ENCODE measurements at regions not wholly inside any gene's neighbourhood (a gene's known extent, or its start where the extent isn't known, plus 50 kb on each side); places are given as distances from the start of the nearest gene placed in this dataset.

- no peak for TF ChIP-seq CTCF (IDR thresholded peaks at IDR 0.05)
- no peak for DNase-seq (ENCODE audit: low spot score in 2 of 2)
- no peaks in the 10 kb centered on the region for H3K27me3 ChIP-seq
- no peaks in the 10 kb centered on the region for H3K4me1 ChIP-seq
- no peaks in the 10 kb centered on the region for H3K9me3 ChIP-seq
- no peak overlapping the region for H3K27ac ChIP-seq
- no peaks in the 10 kb centered on the region for H3K36me3 ChIP-seq
- intact Hi-C loops (cut with DNase I), result no loop called here
- H3K4me3 ChIP-seq, result no peak overlapping the region
These were observed 259.8 kb downstream of the FBXO8 start for GRCh38 chr4:174023641-174024040.

- H3K36me3 ChIP-seq, result no peaks in the 10 kb centered on the region
- intact Hi-C loops (cut with DNase I), result no loop called here
- no peak for DNase-seq (ENCODE audit: low spot score in 2 of 2)
These were observed 265.2 kb downstream of the FBXO8 start for GRCh38 chr4:174018236-174018635.

GRCh38 chr4:174016251-174016650 is 267.2 kb downstream of the FBXO8 start:
- no peak for TF ChIP-seq CTCF (IDR thresholded peaks at IDR 0.05)
- Histone ChIP-seq H3K36me3 (no peaks in the 10 kb centered on the region), H3K4me1 (no peaks in the 10 kb centered on the region), H3K27me3 (no peaks in the 10 kb centered on the region), H3K9me3 (no peaks in the 10 kb centered on the region), H3K4me3 (no peak overlapping the region), H3K27ac (no peak overlapping the region)
- DNase-seq (ENCODE audit: low spot score in 2 of 2), result no peak
- intact Hi-C loops (cut with DNase I), result no loop called here

More at GRCh38 chr4:174018236-174018635, 265.2 kb downstream of the FBXO8 start:
- Histone ChIP-seq H3K27ac (no peak overlapping the region), H3K27me3 (no peaks in the 10 kb centered on the region), H3K4me1 (no peaks in the 10 kb centered on the region), H3K4me3 (no peak overlapping the region), H3K9me3 (no peaks in the 10 kb centered on the region)
- TF ChIP-seq CTCF (IDR thresholded peaks at IDR 0.05), result no peak

- intact Hi-C loops (cut with DNase I), result no loop called here
- Histone ChIP-seq H3K9me3 (no peaks in the 10 kb centered on the region), H3K4me3 (no peak overlapping the region), H3K27me3 (no peaks in the 10 kb centered on the region), H3K36me3 (no peaks in the 10 kb centered on the region), H3K4me1 (no peaks in the 10 kb centered on the region), H3K27ac (no peak overlapping the region)
- TF ChIP-seq CTCF (IDR thresholded peaks at IDR 0.05), result no peak
- no peak for DNase-seq (ENCODE audit: low spot score in 2 of 2)
These were observed 270.6 kb downstream of the FBXO8 start for GRCh38 chr4:174012886-174013259.

- no peaks in the 10 kb centered on the region for H3K9me3 ChIP-seq
- intact Hi-C loops (cut with DNase I), result no loop called here
- H3K27ac ChIP-seq, result no peak overlapping the region
- H3K4me3 ChIP-seq, result no peak overlapping the region
- H3K27me3 ChIP-seq, result no peaks in the 10 kb centered on the region
- H3K36me3 ChIP-seq, result no peaks in the 10 kb centered on the region
- TF ChIP-seq CTCF (IDR thresholded peaks at IDR 0.05), result no peak
- no peaks in the 10 kb centered on the region for H3K4me1 ChIP-seq
- no peak for DNase-seq (ENCODE audit: low spot score in 2 of 2)
These were observed 271.2 kb downstream of the FBXO8 start for GRCh38 chr4:174012135-174012885.

- no peak overlapping the region for H3K27ac ChIP-seq
- H3K9me3 ChIP-seq, result no peaks in the 10 kb centered on the region
- H3K4me3 ChIP-seq, result no peak overlapping the region
- no peaks in the 10 kb centered on the region for H3K36me3 ChIP-seq
- intact Hi-C loops (cut with DNase I), result no loop called here
- H3K27me3 ChIP-seq, result no peaks in the 10 kb centered on the region
- no peaks in the 10 kb centered on the region for H3K4me1 ChIP-seq
- no peak for DNase-seq (ENCODE audit: low spot score in 2 of 2)
- TF ChIP-seq CTCF (IDR thresholded peaks at IDR 0.05), result no peak
These were observed 272.9 kb downstream of the FBXO8 start for GRCh38 chr4:174010547-174010946.
